C4-2B (cell line): ENCODE measurements at regions not wholly inside any gene's neighbourhood (a gene's known extent, or its start where the extent isn't known, plus 50 kb on each side); places are given as distances from the start of the nearest gene placed in this dataset.

ENCODE experiments used
- H3K27ac ChIP-seq: fragments of 450-650 bp; 2 replicates; pipeline ENCODE4 v1.5.1; 2017
- ZFX ChIP-seq: fragments of 450-650 bp; IDR thresholded peaks from 2 replicates; pipeline ENCODE4 v1.6.1; 2017
- TF ChIP-seq, protein P1 (sequence below): fragments of 450-650 bp; conservative IDR thresholded peaks from 2 replicates; pipeline ENCODE4 v1.5.1; 2017; ENCODE audit warnings: mild to moderate bottlenecking

DNA sequence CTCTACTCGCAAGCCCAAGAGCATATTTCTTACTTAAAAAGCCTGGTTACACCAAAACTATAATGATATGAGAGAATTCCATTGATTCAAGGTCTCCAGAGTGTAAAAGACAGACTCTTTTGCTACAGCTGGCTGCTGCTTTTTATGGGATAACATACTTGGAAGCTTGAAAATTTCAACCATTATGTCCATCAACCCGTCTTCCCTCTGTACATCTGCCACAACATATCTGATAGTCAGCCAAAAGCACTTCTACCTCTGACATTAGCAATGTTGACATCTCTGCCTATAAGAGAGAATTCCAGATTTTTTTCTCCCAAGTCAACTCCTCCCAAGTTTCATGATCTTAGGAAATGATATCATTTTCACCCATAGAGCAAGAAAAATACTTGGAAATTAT lies 54.4 kb upstream of the IQCM start:
- TF ChIP-seq ZFX, result no peak
- TF ChIP-seq, protein P1, sequence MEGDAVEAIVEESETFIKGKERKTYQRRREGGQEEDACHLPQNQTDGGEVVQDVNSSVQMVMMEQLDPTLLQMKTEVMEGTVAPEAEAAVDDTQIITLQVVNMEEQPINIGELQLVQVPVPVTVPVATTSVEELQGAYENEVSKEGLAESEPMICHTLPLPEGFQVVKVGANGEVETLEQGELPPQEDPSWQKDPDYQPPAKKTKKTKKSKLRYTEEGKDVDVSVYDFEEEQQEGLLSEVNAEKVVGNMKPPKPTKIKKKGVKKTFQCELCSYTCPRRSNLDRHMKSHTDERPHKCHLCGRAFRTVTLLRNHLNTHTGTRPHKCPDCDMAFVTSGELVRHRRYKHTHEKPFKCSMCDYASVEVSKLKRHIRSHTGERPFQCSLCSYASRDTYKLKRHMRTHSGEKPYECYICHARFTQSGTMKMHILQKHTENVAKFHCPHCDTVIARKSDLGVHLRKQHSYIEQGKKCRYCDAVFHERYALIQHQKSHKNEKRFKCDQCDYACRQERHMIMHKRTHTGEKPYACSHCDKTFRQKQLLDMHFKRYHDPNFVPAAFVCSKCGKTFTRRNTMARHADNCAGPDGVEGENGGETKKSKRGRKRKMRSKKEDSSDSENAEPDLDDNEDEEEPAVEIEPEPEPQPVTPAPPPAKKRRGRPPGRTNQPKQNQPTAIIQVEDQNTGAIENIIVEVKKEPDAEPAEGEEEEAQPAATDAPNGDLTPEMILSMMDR, result no peak
- H3K27ac ChIP-seq, result no peak overlapping the region

DNA sequence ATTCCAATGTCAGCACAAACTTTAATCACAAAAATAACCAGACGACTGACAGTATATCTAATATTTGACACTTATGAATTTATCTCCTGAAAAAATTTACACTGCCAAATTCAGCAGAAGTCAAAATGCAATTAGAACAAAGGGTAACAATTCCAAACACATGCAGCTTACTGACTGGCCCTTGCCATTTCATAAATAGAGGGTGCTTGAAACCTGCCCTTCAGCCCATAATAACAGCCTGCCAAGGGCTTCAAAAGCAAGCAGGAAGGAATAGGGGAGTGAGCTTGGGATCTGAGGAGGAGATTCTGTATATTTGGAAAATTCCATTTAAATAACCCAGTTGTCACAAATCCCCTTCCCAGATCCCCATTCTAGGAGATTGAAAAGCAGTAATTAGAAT lies 66.1 kb upstream of the IQCM start:
- TF ChIP-seq, protein P1, result no peak
- H3K27ac ChIP-seq, result no peak overlapping the region

DNA sequence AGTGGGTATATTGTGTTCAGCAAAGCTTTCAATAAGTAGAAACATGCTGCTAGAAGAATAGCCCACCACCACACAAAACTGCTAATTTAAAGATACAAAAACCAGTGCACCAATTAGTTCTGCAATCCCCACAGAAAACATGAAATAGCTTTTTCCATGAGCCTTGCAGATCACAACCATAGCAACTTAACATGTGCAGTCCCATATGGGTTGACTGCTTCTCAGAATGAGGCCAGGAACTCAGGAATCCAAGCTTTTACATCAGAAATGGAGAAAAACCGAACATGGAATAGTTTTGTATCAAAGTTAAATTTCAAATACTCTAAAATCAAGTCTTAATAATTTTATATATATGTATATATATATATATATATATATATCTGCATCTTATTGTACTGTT lies 66.6 kb upstream of the IQCM start:
- no peak overlapping the region for H3K27ac ChIP-seq
- TF ChIP-seq, protein P1, result no peak
- no peak for TF ChIP-seq ZFX

DNA sequence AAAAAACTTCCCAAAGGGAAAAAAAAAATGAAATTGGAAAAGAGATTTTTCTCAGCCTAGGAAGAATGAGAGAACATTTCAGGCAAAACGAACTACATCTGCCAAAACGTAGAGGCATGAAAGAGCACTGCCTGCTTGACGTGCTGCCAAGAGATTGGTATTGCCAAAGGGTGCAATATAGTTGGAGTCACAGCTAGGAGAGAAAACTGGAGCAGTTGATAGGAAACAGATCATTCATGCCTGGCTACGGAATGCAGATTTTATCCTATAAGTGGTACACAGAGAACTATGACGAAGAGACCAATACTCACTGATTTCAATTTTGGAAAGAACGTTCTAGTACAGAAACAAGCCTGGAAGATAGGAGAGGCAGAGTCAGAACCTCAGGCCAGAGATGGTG lies 68.4 kb upstream of the IQCM start:
- no peak overlapping the region for H3K27ac ChIP-seq
- TF ChIP-seq, protein P1, result no peak

DNA sequence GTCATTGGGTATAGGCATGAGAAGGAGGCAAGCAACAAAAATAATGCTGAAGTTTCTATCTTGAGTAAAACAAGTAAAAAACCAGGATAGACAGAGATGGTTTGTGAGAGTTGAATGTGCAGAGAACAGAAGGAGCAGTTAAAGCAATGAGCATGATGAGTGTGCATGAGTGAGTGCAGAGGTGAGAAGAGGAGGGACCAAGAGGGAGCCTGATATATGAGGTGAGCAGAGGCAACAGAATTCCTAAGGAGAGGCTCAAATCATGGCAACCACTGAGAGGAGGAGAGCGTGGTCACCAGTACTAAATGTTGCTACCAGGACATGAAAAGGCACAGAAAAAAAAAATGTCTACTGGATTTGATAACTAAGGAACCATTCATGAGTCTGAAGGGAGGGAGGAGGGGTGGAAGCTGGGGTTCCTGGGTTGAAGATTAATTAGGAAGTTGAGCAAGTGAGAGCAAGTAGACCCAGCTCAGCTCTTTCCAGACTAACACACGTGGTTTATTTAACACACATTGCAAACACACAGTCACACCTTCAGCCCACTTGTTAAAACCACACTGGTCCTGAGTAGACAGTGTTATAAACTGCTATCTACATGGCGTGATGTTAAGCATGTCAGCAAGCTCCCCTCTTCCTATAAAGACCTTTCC lies 69.0 kb upstream of the IQCM start:
- H3K27ac ChIP-seq, result no peak overlapping the region
- TF ChIP-seq, protein P1, result no peak
- TF ChIP-seq ZFX, result no peak

DNA sequence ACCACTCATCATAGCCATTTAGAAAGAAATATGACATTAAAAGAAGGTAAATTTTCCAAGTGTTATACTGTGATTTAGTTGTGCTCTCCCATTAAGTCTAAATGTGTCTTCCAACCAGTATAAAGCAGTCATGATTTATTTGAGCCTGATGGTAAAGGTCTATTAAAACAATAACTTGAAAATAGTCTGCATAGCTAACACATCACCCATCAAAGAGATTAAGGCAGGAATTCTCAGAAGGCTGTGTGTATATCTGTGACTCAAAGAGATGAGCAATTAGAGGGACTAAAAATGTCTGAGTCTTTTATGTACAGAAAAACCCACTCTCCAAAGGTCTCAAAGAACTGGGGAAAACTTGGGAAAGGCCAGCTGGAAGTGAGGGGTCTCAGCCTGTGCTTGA lies 70.3 kb upstream of the IQCM start:
- H3K27ac ChIP-seq, result no peak overlapping the region
- no peak for TF ChIP-seq ZFX
- TF ChIP-seq, protein P1, result no peak

DNA sequence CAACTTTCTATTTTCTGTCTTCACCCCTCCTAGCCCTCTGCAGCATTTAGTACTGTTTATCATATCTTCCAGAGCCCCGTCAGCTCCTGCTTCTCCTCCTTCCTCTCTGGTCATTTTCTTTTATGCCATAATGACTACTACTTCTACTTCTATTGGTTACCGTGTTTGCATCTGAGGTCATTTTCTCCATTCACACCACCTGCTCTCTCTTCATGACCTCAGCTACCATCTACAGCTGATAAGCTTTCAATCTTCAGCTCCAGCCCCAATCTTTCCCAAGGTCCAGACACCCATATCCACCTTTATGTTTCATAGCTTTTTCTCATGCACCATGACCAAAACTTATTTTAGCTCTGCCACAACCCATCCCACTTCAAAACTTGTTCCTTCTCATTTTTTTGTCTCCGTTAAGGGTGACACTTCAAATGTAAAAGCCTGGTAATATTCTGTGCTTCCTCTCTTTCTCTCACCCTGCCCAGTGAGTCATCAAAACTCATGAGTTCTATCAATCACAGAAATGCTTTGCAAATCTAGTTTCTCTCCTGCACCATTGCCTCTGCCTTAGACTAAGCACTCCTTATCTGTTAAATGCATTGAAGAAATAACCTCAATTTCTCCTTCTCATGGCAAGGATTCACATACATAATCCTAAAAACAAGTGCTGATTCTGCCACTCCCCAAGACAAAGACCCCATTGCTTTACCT lies 71.3 kb upstream of the IQCM start:
- TF ChIP-seq ZFX, result no peak
- TF ChIP-seq, protein P1, result no peak
- no peak overlapping the region for H3K27ac ChIP-seq
